ENCODE measurements at regions not wholly inside any gene's neighbourhood (a gene's known extent, or its start where the extent isn't known, plus 50 kb on each side); places are given as distances from the start of the nearest gene placed in this dataset.

GRCh38 chr1:110787328-110788071 is 85.4 kb upstream of the CD53 start:
- TF ChIP-seq CTCF (IDR thresholded peaks at IDR 0.05) (no peak), EZH2 (IDR thresholded peaks at IDR 0.05; ENCODE audit: borderline replicate concordance, insufficient read depth, low read depth, low read length, poor library complexity, severe bottlenecking) (no peak)
